GM06990 (cell line): ENCODE measurements at regions not wholly inside any gene's neighbourhood (a gene's known extent, or its start where the extent isn't known, plus 50 kb on each side); places are given as distances from the start of the nearest gene placed in this dataset.

ENCODE experiments used
- DNase-seq: peaks from one replicate; pipeline ENCODE4 v3.0.0-alpha.2; 2011; ENCODE audit not compliant: insufficient read length; ENCODE audit errors: extremely low read depth
- H3K27me3 ChIP-seq: replicated peaks from 2 replicates; pipeline ENCODE4 v1.6.0; 2011; ENCODE audit warnings: low read length; ENCODE audit not compliant: control insufficient read depth, insufficient read depth
- H3K36me3 ChIP-seq: 2 replicates; pipeline ENCODE4 v1.5.1; 2011; ENCODE audit warnings: low read length; ENCODE audit not compliant: control insufficient read depth, insufficient read depth
- H3K4me3 ChIP-seq: replicated peaks from 2 replicates; pipeline ENCODE4 v1.5.1; 2011; ENCODE audit warnings: low read depth, mild to moderate bottlenecking, control low read depth, low read length
- CTCF ChIP-seq: IDR thresholded peaks from 2 replicates; pipeline ENCODE4 v1.5.1; 2011; ENCODE audit warnings: low read length, control low read depth, mild to moderate bottlenecking, inconsistent platforms; ENCODE audit not compliant: insufficient read depth, poor library complexity, severe bottlenecking

GRCh38 chr5:65086234-65086890 is 317.6 kb downstream of the CWC27 start:
- H3K27me3 ChIP-seq: no peaks in the 10 kb centered on the region
- no peaks in the 10 kb centered on the region for H3K36me3 ChIP-seq
- DNase-seq: no peak
- no peak overlapping the region for H3K4me3 ChIP-seq
- no peak for TF ChIP-seq CTCF

GRCh38 chr5:65087154-65087553 is 318.4 kb downstream of the CWC27 start:
- no peak overlapping the region for H3K4me3 ChIP-seq
- no peak for TF ChIP-seq CTCF

GRCh38 chr5:65094279-65094678 is 325.5 kb downstream of the CWC27 start:
- Histone ChIP-seq H3K36me3 (no peaks in the 10 kb centered on the region), H3K27me3 (no peaks in the 10 kb centered on the region), H3K4me3 (no peak overlapping the region)
- TF ChIP-seq CTCF: no peak
- DNase-seq: no peak

More at GRCh38 chr5:65087154-65087553, 318.4 kb downstream of the CWC27 start:
- Histone ChIP-seq H3K36me3 (no peaks in the 10 kb centered on the region), H3K27me3 (no peaks in the 10 kb centered on the region)
- DNase-seq: no peak

GRCh38 chr5:65098393-65098792 is 329.7 kb downstream of the CWC27 start:
- TF ChIP-seq CTCF: no peak
- no peaks in the 10 kb centered on the region for H3K27me3 ChIP-seq
- H3K36me3 ChIP-seq: no peaks in the 10 kb centered on the region
- no peak overlapping the region for H3K4me3 ChIP-seq
- no peak for DNase-seq
